Astrocyte (in vitro differentiated cells and primary cell): ENCODE measurements at regions not wholly inside any gene's neighbourhood (a gene's known extent, or its start where the extent isn't known, plus 50 kb on each side); places are given as distances from the start of the nearest gene placed in this dataset.

Source experiments
- DNase-seq: peaks from one replicate; pipeline ENCODE4 v3.0.0-alpha.2; 2010; ENCODE audit warnings: low read depth
- FAIRE-seq: peaks from 2 replicates; lab custom pipeline; 2011; peaks lifted over from hg19 to GRCh38; lab: Jason Lieb, UNC
- H2AFZ ChIP-seq: 2 replicates; pipeline ENCODE4 v1.6.0; 2012; ENCODE audit warnings: low read depth, low read length, inconsistent platforms
- H3K27ac ChIP-seq: 2 replicates; pipeline ENCODE4 v1.5.1; 2011; ENCODE audit warnings: low read depth, low read length, inconsistent platforms
- H3K27me3 ChIP-seq: 2 replicates; pipeline ENCODE4 v1.6.0; 2011; ENCODE audit warnings: low read length, inconsistent platforms; ENCODE audit not compliant: insufficient read depth
- H3K36me3 ChIP-seq: 2 replicates; pipeline ENCODE4 v1.5.1; 2011; ENCODE audit warnings: low read length, inconsistent platforms; ENCODE audit not compliant: insufficient read depth
- H3K4me1 ChIP-seq: 2 replicates; pipeline ENCODE4 v1.5.1; 2011; ENCODE audit warnings: low read length, inconsistent platforms; ENCODE audit not compliant: insufficient read depth
- H3K4me2 ChIP-seq: 2 replicates; pipeline ENCODE4 v1.6.0; 2012; ENCODE audit warnings: low read length, inconsistent platforms
- H3K4me3 ChIP-seq: 2 replicates; pipeline ENCODE4 v1.5.1; 2011; ENCODE audit warnings: low read depth, mild to moderate bottlenecking, low read length, inconsistent platforms; ENCODE audit not compliant: insufficient read depth
- H3K79me2 ChIP-seq: 2 replicates; pipeline ENCODE4 v1.6.0; 2012; ENCODE audit warnings: mild to moderate bottlenecking, low read length, inconsistent platforms; ENCODE audit not compliant: insufficient read depth
- H3K9ac ChIP-seq: 2 replicates; pipeline ENCODE4 v1.6.0; 2012; ENCODE audit warnings: mild to moderate bottlenecking, low read length, inconsistent platforms
- H3K9me3 ChIP-seq: 2 replicates; pipeline ENCODE4 v1.5.1; 2012; ENCODE audit warnings: low read depth, mild to moderate bottlenecking, low read length, inconsistent platforms; ENCODE audit not compliant: insufficient read depth
- H4K20me1 ChIP-seq: 2 replicates; pipeline ENCODE4 v1.6.0; 2012; ENCODE audit warnings: low read length, inconsistent platforms; ENCODE audit not compliant: insufficient read depth
- H3K27ac Mint-ChIP-seq: one replicate; pipeline ENCODE4 v1.8.0; 2021; ENCODE audit warnings: mild to moderate bottlenecking, mixed read lengths; ENCODE audit not compliant: unreplicated experiment
- H3K27me3 Mint-ChIP-seq: one replicate; pipeline ENCODE4 v1.8.0; 2021; ENCODE audit warnings: low read depth, mixed read lengths; ENCODE audit not compliant: unreplicated experiment
- H3K36me3 Mint-ChIP-seq: one replicate; pipeline ENCODE4 v1.8.0; 2021; ENCODE audit warnings: low read depth, mixed read lengths; ENCODE audit not compliant: unreplicated experiment
- H3K4me1 Mint-ChIP-seq: one replicate; pipeline ENCODE4 v1.8.0; 2021; ENCODE audit warnings: low read depth, mixed read lengths; ENCODE audit not compliant: unreplicated experiment
- H3K4me3 Mint-ChIP-seq: one replicate; pipeline ENCODE4 v1.8.0; 2021; ENCODE audit warnings: mild to moderate bottlenecking, moderate library complexity, mixed read lengths; ENCODE audit not compliant: unreplicated experiment
- H3K9me3 Mint-ChIP-seq: one replicate; pipeline ENCODE4 v1.8.0; 2021; ENCODE audit warnings: mild to moderate bottlenecking, mixed read lengths; ENCODE audit not compliant: unreplicated experiment
- EZH2 ChIP-seq: IDR thresholded peaks from 2 replicates; pipeline ENCODE4 v1.6.1; 2012; ENCODE audit warnings: mild to moderate bottlenecking, low read length, inconsistent platforms; ENCODE audit not compliant: insufficient read depth
- TF ChIP-seq, protein P1 (sequence below): IDR thresholded peaks from 2 replicates; pipeline ENCODE4 v1.5.1; 2011; ENCODE audit warnings: low read depth, mild to moderate bottlenecking, inconsistent platforms, low read length, moderate library complexity; ENCODE audit not compliant: insufficient read depth

DNA sequence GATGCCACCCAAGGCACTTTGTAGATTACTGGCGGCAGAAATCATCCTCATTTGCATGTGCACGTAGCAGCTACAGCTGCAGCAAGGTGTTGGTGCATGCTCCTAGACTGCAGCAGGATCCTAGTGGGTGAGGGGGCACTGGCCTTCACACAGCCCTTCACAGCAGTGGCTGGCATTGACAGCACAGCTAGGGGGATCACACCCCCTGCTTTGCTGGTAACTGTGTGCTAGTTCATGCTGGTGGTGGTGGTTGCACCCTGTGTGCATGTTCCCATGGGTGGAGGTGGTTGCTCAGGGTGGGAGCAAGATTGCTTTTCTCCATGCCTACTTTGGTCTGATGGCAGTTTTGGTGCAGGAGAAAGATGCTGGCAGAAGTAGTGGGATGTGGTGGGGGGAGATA is 1695.1 kb upstream of the CDH6 start:
- no peaks in the 10 kb centered on the region for H3K36me3 ChIP-seq
- Mint-ChIP-seq H3K27ac (no peak overlapping the region), H3K36me3 (no peaks in the 10 kb centered on the region), H3K4me1 (no peaks in the 10 kb centered on the region), H3K27me3 (no peaks in the 10 kb centered on the region), H3K9me3 (peaks cover 14% of the 10 kb centered on the region), H3K4me3 (no peak overlapping the region)
- no peak for DNase-seq
- no peak overlapping the region for H3K9ac ChIP-seq
- FAIRE-seq: no peak
- H3K27me3 ChIP-seq: no peaks in the 10 kb centered on the region
- H3K79me2 ChIP-seq: no peaks in the 10 kb centered on the region
- H4K20me1 ChIP-seq: no peaks in the 10 kb centered on the region
- H3K27ac ChIP-seq: no peak overlapping the region
- H3K9me3 ChIP-seq: peaks cover 13% of the 10 kb centered on the region
- no peak for TF ChIP-seq EZH2
- TF ChIP-seq, protein P1, sequence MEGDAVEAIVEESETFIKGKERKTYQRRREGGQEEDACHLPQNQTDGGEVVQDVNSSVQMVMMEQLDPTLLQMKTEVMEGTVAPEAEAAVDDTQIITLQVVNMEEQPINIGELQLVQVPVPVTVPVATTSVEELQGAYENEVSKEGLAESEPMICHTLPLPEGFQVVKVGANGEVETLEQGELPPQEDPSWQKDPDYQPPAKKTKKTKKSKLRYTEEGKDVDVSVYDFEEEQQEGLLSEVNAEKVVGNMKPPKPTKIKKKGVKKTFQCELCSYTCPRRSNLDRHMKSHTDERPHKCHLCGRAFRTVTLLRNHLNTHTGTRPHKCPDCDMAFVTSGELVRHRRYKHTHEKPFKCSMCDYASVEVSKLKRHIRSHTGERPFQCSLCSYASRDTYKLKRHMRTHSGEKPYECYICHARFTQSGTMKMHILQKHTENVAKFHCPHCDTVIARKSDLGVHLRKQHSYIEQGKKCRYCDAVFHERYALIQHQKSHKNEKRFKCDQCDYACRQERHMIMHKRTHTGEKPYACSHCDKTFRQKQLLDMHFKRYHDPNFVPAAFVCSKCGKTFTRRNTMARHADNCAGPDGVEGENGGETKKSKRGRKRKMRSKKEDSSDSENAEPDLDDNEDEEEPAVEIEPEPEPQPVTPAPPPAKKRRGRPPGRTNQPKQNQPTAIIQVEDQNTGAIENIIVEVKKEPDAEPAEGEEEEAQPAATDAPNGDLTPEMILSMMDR: no peak
- H2AFZ ChIP-seq: no peak overlapping the region
- H3K4me2 ChIP-seq: no peak overlapping the region
- H3K4me1 ChIP-seq: no peaks in the 10 kb centered on the region
- no peak overlapping the region for H3K4me3 ChIP-seq

DNA sequence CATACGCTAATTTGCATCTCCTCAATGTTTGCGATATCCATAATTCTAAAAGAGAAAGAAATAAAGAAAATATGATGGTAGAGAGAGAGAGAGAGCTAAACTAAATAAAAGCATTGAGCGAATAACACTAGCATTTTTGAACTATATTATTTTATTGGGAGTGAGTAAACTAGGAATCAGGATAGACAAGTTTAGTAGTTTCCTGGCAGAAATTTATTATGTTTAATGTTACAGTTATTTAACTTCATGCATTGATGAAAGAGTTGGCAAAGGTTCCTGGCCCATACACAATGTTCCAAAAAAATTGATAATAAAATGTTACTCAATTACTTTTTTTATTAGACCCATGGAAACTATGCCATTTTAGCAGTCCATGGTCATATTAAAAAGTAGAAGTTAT is 1708.2 kb upstream of the CDH6 start:
- Histone ChIP-seq H3K4me2 (no peak overlapping the region), H3K79me2 (no peaks in the 10 kb centered on the region), H3K27ac (no peak overlapping the region), H2AFZ (no peak overlapping the region), H4K20me1 (no peaks in the 10 kb centered on the region), H3K27me3 (no peaks in the 10 kb centered on the region), H3K4me1 (no peaks in the 10 kb centered on the region), H3K4me3 (no peak overlapping the region), H3K9me3 (peaks cover 5% of the 10 kb centered on the region), H3K36me3 (no peaks in the 10 kb centered on the region), H3K9ac (no peak overlapping the region)
- H3K4me1 Mint-ChIP-seq: no peaks in the 10 kb centered on the region
- no peak overlapping the region for H3K4me3 Mint-ChIP-seq
- FAIRE-seq (no peak), DNase-seq (no peak)
- H3K27ac Mint-ChIP-seq: no peak overlapping the region
- TF ChIP-seq, protein P1: no peak
- no peak for TF ChIP-seq EZH2
- H3K27me3 Mint-ChIP-seq: no peaks in the 10 kb centered on the region
- no peaks in the 10 kb centered on the region for H3K36me3 Mint-ChIP-seq
- no peaks in the 10 kb centered on the region for H3K9me3 Mint-ChIP-seq

DNA sequence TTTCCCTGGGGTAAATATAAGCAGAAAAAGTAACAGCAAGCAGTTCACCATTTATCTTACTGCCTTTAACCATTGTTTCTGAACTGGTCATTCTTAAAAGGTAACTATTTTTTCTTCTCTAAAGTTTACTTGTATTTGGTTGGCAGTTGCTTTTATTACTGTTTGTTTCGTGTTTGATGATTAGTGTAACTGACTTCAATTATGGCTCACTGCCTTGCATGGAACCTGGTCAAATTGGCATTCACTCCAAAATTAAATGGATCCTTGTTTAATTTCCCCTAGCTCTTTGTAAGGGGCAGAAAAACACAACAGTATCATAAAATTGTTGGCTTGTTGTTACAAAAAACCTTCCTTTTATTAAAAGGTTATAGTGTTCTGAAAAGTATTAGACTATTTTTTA is 1723.9 kb upstream of the CDH6 start:
- FAIRE-seq (no peak), DNase-seq (no peak)
- Histone ChIP-seq H3K9ac (no peak overlapping the region), H3K79me2 (no peaks in the 10 kb centered on the region), H3K4me2 (no peak overlapping the region), H3K4me1 (no peaks in the 10 kb centered on the region), H3K27me3 (no peaks in the 10 kb centered on the region), H4K20me1 (no peaks in the 10 kb centered on the region), H3K36me3 (no peaks in the 10 kb centered on the region), H2AFZ (no peak overlapping the region), H3K9me3 (no peaks in the 10 kb centered on the region), H3K4me3 (no peak overlapping the region), H3K27ac (no peak overlapping the region)
- Mint-ChIP-seq H3K4me3 (no peak overlapping the region), H3K4me1 (no peaks in the 10 kb centered on the region), H3K27ac (no peak overlapping the region), H3K9me3 (no peaks in the 10 kb centered on the region), H3K36me3 (no peaks in the 10 kb centered on the region), H3K27me3 (no peaks in the 10 kb centered on the region)
- TF ChIP-seq, protein P1: no peak
- no peak for TF ChIP-seq EZH2
